Lung microvascular endothelial cell (primary cell): ENCODE measurements at regions not wholly inside any gene's neighbourhood (a gene's known extent, or its start where the extent isn't known, plus 50 kb on each side); places are given as distances from the start of the nearest gene placed in this dataset.
A peak's percentile ranks its signal among the peaks of the same experiment; 100 is the strongest.

ENCODE experiments used
- DNase-seq, 2 donors: peaks; one replicate each; pipeline versions ENCODE4 v3.0.0 to v3.0.0-alpha.2; 2010; ENCODE audit warnings: low read depth in 2 of 2

DNA sequence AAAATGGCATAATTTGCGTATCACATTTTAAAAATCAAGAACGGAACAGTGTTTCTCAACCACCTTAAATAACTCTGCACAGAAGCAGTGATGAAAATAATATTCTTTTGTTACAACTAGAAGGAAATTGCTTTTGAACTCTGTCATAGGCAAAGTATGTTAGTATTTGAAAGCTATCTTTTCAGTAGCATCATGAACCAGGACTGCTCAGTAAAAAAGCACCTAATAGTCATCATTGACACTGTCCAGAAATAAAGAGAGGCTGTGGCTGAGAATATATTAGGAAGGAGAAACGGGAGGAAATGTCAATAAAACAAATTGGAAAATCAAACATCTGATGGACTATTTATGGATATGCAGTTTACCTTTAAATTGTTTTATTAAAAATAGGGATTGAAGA is 237.2 kb upstream of the AKR1E2 start:
- no peak for DNase-seq

DNA sequence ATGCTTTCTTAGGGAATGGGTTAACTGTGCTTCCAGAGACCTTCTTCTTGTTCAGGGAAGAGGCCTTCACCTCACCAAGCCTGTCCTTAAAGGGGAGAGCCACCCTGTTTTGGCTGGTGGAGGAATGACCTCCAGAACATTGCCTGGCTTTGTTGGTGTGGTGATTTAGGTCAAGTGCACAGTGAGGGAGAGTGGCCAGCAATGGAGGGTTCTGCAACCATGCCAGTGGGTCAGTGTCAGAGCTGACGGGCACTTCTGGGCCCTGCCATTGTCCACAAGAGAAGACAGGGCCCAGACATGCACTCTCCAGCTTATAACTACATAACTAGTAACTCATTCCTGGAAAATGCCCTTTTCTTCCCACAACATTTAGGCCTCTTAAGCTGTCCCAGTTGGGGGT is 238.5 kb upstream of the AKR1E2 start:
- DNase-seq, result no peak

DNA sequence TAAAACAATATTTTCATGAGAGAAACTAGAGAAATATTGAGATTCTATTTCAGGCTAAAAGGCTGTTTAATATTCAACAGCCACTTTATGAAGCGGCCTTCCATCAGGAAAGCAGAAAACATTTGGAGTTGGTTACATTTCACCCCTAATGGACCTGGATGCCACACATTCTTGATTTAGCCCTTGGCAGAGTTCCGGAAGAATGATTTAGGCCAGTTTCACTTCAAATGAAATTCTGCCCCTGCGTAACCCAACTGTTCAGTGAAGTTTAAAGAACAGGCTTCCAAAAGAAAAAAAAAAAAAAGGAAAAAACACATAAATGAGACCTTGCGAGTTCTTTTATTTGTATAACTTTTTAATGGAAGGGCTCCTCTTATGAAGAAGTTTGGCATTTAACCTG is 239.2 kb upstream of the AKR1E2 start:
- no peak for DNase-seq

DNA sequence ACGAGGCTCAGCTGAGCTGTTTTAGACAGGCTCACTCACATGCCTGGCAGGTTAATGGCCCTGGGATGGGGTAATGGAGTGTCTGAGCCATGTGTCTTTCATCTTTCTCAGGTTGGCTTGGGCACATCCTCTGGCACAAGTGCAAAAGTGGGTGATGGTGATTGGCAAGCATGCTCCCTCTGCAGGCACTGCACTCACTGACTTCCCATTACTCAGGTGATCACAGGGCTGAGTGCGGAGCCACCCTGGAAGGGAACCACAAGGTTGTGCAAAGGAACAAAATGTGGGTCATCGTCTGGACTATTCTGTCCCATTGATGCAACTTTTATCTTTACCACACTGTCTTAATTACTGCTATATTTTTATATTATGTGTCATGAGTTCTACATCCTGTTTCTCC is 244.1 kb upstream of the AKR1E2 start:
- DNase-seq, result no peak

DNA sequence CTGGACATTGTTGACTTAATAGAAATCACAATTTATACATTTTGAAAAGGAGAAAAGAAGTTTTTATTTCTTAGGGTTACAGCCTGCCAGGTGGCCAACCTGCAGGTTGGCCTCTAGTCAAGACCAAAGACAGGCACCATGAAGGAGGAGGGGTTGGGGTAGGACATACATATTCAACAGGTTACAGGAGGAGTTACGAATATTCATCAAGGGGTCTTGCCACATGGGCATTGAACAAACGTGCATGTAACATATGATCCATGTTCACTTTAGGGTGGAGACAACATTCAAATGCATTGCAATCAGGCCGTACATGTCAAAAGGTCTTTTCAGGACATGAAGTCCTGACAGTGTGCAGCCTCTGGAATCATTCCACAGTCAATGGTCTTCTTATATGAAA is 246.2 kb upstream of the AKR1E2 start:
- no peak for DNase-seq

DNA sequence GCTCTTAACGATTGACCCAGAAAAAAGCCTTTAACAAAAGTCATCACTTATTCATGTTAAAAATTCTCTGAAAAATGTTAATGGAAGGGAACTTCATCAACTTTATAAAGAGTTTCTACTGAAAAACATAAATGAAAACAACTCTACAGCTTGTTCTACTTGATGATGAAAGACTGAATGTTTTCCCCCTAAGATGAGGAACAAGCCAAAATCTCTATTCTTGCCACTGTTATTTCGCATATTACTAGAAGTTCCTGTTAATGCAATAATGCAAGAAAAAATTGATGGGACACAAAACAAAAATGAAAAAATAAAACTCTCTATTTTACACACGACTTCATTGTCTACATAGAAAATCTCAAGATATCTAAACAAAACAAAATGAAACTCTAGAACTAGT is 249.8 kb upstream of the AKR1E2 start:
- no peak for DNase-seq

DNA sequence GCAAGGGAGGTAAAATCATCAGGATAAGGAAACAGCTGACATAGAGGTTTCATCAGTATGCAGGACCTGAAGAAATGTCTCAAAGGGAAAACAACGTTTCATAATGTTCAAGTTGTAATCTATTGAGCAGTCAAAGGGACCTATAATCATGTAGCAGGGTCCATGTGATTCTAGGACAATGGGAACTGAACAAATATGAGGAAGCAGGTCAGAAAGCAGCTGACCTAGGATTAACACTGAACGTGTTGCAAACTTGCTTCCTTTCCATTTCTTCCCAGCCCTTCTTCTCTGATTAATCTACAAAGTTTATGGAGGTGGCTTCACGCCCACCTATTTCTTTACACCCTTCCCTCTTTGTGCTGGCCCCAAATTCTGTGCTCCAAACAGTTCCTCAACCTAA is 256.9 kb upstream of the AKR1E2 start:
- no peak for DNase-seq

DNA sequence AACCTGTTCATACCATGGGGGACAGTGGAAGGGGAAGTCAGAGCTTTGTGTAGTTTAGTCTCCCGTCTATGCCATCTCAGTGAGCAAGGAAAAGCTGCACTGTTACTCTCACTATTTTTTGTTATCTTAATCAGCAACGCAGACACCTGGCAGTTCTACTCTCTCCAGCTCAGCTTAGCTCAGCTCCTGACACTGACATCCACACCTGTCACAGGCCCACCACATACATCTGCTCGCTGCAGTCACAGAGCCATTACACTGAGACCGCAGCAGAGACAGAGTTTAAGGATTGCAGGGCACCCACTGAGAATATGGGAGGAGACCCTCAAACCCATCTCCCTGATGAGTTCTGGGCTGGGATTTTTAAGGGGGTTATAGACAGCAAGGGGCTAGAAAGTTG is 257.3 kb upstream of the AKR1E2 start:
- no peak for DNase-seq

DNA sequence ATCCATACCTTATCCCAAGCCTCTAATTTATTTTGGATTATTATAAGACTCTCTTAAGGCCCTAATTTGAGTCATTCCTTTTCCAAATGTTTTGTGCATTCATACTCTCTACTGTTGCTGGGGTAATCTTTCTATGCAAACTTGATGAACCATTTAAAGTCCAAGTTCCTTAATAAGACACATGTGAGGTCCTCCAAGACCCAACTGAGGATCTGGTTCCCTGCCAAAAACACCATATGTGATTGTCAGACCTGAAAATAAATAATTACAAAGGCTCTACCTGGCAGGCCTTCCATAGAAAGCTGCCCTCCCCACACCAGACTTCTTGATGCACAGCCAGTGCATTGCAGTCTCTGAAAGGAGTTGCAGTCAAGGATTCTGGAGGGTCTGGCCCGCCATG is 257.9 kb upstream of the AKR1E2 start:
- no peak for DNase-seq

DNA sequence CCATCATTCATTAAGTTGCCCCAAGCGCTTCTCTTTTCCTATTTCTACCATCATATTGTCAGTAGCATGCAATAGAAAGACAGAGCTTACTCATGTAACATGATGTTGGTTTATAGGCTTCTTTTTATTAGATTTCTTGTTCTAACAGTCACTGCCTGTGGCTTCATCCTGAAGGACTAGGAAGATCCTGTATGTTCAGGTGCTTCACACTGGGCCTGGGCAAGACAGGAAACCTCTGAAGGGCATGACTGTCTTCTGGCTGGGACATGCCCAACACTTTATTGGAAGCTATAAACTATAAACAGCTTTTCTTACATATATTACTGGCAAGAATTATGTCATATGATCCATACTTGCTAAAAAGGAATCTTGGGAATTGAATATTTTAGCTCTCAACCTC is 258.4 kb upstream of the AKR1E2 start:
- no peak for DNase-seq

DNA sequence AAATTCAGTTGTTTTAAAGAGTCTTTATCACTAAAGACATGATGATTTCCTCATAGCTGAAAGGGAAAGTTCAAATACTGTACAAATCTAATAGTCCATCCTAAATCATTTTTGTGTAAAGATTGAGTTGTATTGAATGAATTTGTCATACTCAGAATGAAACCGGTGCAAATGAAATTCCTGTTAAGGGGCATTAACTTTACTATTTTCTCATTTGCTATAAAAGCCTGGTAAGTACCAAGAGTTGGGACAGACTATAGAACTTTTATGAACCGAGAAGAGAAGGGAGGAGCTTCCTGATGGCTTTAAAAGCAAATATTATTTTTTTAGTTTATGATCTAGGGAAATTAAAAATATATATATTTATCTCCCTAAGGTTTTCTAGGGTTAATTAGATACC is 260.0 kb upstream of the AKR1E2 start:
- no peak for DNase-seq

DNA sequence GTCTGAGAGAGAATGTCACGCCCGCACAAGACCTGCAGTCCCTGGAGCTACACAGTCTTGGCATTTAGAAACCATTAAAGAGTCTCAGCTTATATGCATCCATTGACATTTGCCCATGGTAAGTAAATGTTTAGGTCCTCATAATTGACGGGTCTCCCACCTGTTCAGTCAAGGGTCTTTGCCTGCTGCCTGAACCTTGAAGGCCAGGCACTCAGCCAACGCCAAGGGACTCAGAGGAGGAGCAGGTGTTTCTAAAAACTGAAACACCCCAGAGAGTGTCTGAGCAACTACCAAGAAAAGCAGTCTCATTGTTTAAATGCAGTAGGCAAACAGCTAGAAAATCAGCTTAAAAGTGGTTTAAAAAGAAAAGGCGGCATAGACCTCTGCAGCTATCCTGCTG is 264.7 kb upstream of the AKR1E2 start:
- no peak for DNase-seq

DNA sequence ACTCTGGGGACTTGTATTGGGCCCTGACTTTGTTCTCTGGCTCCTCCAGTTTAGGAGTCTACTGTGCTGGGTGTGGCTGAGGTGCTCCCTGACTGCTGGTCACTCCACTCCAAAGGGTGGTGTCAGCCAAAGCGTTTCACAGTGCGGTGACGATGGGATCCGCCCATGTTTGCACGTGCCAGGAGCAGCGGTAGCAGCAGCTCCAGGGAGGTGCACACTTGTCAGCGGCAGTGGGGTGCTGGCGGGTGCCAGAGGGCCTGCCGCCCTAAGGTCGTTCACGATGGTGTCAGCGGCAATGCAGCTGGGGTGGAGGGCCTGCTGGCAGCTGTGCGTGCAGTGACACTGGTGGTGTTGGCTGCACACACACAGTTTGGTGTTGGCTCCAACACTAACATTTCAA is 268.5 kb upstream of the AKR1E2 start:
- no peak for DNase-seq

DNA sequence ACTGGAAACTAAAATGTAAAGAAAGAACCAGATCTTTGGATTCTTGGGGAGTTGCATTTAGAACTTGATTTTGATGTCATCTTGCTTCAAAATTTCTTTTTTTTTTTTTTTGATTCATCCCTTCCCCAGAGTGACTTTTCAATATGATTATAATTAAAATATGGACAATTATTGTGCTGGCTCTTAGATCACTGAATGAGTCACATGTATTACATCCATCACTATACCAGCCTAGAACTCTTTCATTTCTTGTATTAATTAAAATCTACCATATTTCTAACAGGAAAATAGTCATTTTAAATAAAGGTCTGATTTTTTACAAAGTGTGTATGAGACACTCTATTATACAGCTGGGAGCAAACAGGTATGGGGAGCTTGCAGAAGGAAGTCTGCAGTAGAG is 269.5 kb upstream of the AKR1E2 start:
- no peak for DNase-seq

DNA sequence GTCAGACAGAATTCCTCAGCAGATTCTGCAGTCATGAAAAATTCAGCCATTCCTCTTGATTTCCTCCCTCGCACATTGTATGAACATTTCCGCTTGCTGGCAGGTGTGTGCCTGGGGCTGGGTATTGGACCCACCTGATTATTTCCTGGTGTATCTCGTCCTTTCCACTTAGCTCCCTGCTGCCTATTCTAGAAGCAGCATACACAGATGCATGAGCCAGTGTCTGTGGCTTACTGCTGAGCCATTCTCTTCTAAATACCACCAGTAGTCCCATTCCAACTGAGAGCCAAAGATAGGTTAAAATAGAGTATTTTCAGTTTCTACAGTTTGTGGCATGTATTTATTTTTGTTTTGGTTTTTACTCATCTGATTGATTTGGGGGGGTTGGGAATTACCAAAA is 270.1 kb upstream of the AKR1E2 start:
- DNase-seq, result no peak

DNA sequence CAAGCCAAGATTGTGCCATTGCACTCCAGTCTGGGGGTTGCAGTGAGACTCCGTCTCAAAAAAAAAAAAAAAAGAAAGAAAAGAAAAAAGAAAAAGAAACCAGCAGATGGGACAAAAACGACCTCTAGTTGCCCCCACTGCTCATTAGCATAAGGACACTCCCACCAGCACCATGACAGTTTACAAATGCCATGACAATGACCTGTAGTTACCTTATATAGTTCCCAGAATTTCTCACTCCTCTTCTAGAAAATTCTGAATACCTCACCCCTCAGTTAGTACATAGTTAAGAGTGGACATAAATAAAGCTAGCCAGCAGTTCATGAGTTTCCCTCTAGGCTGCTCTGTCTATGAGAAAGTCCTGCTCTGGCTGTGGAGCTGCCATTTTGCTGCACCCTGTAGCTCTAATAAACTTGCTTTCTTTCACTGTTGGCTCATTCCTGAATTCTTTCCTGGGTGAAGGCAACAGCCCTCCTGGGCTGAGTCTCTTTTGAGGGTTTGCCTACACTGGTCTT is 276.8 kb upstream of the AKR1E2 start:
- no peak for DNase-seq

DNA sequence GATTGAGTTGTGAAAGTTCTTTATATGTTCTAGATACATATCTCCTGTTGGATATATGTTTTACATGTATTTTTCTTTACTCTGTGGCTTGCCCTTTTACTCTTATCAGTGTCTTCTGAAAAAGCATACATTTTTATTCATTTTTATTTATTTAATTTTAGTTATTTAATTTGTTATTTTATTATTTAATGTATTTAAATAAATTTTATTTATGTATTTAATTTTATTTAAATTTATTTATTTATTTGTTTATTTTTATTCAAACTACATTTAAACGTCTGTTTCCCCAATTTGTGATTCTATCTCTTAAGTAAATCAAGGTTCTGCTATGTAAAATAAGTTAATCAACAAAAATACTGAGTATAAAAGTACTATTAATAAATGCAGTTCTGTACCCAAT is 279.1 kb upstream of the AKR1E2 start:
- DNase-seq, result no peak

DNA sequence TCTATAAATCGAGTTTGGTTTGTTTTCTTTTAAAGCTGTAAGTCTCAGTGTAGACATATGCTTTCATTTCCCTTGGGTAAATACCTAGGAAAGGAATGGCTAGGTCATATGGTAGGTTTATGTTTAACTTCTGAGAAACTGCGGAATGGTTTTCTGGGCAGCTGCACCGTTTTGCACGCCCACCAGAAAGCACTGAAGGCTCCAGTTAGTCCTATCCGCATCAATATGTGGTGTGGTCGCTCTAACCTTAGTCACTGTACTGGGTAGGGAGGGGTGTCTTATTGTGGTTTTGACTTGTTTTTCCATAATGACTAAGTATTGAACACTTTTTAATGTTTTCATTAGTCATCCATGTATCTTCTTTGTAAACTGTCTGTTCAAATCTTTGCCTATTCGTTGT is 279.5 kb upstream of the AKR1E2 start:
- DNase-seq, result no peak

DNA sequence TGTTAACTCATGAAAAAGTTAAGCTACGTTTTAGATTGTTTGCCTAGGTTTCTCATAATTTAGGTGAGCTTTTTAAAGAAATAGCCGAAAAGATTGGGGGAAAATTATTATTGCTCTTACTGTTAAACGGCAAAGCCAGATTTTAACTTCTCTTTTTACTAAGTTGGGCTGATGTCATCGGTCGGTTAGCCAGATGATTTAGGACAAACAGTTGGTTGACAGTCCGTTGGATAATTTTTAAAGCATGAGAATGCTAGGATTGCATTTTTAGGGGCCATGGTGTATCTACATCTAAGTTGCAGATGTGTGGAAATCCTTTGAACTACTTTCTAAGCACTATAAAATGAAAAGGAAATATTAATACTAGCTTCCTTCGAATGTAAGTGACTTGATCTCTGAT is 280.9 kb upstream of the AKR1E2 start:
- DNase-seq, result no peak

DNA sequence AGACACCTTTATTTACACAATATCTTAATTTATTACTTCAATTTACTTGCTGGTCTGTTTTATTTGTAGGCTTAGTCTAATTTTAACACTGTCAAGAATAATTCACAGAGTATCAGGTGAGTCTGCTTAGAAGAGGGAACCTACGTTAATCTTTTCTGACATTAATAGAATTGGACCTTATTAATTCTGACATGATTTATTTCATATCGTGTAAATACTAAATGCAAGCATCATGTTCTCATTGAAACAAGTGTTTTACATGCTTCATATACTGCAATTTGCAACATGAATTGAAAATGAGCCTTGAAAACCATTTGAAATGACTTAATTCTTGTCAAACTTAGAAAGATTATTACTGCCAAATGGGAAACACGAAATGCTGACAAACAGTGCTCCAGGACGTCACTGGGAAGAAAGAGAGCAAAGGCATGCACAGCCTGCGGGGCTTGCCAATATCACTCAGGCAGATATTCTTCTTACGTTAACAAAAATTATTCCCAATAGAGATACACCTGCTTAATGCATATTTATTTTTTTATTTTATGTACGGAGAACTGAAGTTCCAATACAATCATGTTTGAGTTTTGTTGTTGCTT is 282.0 kb upstream of the AKR1E2 start:
- no peak for DNase-seq

DNA sequence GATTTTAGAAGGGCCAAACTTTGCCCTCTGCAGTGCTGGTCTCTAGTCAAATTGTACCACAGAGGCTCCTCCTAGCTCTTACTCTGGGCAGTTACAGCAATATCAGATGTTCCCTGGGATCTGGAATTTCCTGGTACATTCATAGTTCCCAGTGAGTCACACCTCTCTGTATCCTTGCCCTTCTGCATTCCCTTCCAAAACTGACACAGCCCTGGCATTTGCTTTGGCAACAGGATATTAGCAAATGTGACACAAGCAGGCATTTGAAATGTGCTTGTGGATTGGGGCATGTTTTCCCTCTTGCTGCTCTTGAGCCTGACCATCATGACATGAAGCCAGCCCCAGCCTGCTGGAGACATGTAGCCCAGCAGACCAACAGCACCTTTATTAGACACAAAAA is 284.7 kb upstream of the AKR1E2 start:
- DNase-seq, result peak; percentile 95

DNA sequence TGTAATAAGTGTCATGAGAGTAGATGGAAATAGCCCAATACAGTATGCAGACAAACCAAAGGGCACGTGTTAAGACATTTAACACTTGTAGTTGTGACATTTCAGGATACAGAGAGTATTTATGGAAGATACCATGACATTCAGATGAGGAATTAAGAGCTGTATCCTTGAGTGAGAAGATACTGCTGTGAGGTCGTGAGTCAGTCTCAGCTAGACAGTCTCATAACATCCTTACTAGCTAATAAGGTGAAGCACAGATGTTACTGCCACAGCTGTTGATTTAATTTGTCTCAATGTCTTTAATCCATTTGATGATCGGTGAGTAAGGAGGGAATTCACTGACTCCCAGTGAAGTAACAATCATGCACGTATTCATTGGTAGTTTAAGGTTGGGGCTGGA is 288.0 kb upstream of the AKR1E2 start:
- no peak for DNase-seq

DNA sequence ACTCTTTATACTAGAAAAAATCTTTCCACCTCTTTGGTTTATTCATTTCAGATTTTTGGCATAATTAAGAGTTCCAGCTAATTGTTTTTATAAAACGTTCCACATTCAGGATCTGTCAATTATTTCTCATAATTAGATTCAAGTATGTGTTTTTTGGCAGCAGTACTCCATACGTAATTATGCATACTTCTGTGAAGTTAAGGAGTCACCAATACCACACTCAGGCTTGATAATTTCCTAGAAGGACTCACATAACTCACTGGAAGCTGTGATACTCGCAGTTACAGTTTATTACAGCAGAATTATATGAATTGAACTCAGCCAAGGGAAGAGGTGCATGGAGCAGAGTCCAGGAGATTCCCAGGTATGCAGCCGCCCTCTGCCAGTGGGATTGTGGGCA is 290.5 kb upstream of the AKR1E2 start:
- no peak for DNase-seq

DNA sequence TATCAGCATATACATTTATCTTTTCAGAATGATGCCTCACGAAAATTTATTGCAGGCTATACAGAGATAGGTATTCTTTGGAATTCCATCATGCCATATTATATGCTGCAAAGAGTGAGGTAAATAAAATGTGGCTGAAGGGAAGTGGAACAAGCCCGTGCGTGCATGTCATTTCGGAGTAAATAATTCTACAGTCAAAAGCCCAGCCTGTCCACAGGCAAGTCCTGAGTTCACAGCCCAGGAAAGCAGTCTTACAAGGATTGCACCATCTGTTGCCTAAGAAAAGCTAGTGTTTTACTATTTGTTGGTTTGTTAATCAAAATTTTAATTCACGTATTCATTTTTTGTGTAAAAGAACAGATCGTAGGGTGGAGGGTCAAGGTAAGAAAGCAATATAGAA is 292.4 kb upstream of the AKR1E2 start:
- no peak for DNase-seq
